DMS114 treated with DMSO at 0.1 percent for 48 hours (cell line): ENCODE measurements at regions not wholly inside any gene's neighbourhood (a gene's known extent, or its start where the extent isn't known, plus 50 kb on each side); places are given as distances from the start of the nearest gene placed in this dataset.

ENCODE experiments used
- DNase-seq: peaks from one replicate; lab custom pipeline; 2025; ENCODE audit not compliant: unreplicated experiment; lab: John Stamatoyannopoulos, UW

DNA sequence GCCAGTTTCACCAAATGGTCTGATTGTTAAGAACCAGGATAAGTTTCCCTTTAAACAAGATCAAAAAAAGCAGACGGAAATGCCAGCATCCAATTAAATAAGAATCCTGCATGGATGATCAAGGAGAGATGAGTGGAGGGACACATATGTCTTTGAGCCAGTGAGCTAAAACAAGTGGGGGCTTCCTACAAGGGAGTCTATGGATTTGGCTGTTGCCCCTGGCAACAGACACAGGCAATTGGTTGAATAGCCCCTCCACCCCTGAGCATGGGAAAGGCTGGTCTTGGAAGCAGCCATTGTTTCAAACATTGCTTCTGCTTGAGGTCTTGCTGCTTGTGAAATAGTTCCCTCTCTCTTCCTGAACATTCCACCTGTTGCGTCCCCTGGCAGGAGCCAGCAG, 374.7 kb upstream of the ERCC4 start:
- DNase-seq = no peak

DNA sequence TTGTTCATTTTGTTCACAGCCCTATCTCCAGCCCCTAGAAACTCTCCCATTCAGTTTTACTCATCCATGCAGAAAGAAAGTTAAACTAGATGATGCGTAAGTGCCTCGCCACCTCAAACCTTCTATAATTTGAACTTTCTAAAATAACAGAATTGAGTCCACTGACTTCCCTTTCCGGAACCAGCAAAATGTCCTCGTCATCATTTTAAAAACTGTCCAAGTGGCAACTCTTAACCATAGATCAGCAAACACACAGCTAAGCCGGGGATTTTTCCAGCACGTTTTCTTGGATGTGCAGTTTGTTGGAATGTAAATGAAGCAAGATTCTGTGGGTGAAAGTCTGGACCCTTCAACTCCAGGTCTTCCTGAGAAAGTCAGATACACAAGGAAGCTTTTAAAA, 369.7 kb upstream of the ERCC4 start:
- DNase-seq = no peak

GRCh38 chr16:13552062-13552959, 367.6 kb upstream of the ERCC4 start:
- DNase-seq = no peak

DNA sequence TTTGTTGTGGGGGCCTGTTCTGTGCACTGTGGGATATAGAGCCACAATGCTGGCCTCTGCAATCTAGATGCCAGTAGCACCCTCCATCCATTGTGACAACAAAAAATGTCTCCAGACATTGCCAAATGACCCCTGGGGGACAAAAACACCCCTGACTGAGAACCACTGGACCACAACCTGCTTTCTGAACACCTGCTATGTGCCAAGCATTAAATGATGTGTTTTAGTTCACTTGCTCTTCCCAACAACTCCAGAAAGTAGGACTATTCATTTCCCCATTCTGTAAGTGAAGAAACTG, 367.0 kb upstream of the ERCC4 start:
- DNase-seq = no peak

- DNase-seq = no peak
These were observed 366.4 kb upstream of the ERCC4 start for GRCh38 chr16:13553453-13553985.

DNA sequence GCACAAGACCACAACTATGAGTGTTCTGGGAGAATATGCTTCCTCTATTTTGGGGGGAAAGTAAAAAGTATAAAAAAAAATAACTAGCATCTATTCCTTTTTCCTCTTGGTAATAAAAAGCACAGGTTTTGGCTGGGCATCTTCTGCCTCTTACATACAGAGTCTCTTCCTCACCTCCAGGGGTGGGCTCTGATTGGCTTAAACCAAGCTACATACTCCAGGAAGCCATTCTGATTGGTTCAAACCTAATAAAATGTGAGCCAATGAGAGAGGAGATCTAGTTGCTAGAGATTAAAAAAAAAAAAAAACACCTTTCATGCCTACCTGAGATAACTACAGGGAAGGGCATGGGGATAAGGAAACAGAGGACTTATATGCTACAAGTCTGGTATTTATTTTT, 365.9 kb upstream of the ERCC4 start:
- DNase-seq = no peak

- DNase-seq = no peak
These were observed 365.3 kb upstream of the ERCC4 start for GRCh38 chr16:13554643-13555042.

DNA sequence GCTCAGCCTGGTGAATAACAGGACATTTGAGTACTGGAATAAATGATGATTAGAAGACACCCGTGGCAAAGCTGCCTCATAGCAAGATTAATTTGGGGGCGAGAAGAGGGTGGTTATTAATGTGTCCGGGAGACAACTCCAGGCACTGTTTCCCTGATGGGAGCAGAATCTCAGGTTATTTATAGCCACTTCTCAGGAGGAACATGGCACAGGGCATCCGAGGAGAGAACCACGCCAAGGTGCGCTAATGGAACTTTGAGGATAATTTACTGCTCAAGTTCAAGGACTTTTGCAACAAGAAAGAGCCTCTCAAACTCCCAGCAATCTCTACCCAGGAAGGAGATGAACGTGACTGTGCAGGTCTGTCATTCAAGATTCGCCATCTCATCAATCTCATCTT, 362.5 kb upstream of the ERCC4 start:
- DNase-seq = no peak

DNA sequence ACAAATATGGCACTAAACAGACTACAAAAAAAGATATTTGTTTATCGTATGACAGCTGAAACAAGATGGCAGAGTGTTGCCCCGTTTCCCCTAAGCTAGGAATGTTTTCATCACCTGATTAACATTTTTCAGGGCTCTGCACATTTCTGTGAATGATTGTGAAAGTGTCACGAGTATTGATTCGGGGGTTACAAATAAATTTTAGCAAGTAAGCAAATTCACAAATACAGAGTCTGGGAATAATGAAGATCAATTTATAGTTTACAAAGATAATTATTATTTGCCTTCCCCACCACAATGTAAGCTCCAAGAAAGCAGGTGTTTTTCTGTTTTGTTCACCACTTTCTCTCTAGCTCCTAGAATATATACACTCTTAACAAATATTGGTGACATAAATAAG, 361.2 kb upstream of the ERCC4 start:
- no peak for DNase-seq

GRCh38 chr16:13559624-13560023, 360.3 kb upstream of the ERCC4 start:
- DNase-seq = no peak

GRCh38 chr16:13560151-13560550, 359.8 kb upstream of the ERCC4 start:
- no peak for DNase-seq

GRCh38 chr16:13561291-13562070, 358.5 kb upstream of the ERCC4 start:
- DNase-seq = no peak

DNA sequence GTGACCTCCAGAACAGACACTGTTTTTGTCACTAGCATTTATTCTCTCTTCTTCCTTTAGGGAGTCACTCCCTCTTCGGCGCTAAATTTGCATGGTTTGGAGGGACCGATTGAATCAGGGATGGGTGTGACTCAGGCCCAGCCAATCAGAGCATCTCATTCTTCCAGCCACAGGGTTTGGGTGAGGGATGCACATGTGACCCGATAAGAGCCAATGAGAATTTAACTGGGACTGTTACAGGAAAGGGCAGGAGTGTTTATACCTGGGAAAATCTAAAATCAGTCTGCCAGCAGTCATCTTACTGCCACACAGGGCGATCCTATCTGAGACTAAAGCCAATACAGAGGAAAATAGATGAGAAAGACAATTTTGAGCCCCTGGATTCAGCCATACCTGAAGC, 351.2 kb upstream of the ERCC4 start:
- no peak for DNase-seq

- DNase-seq = no peak
These were observed 350.0 kb upstream of the ERCC4 start for GRCh38 chr16:13569986-13570385.

GRCh38 chr16:13571036-13571435, 348.9 kb upstream of the ERCC4 start:
- no peak for DNase-seq

DNA sequence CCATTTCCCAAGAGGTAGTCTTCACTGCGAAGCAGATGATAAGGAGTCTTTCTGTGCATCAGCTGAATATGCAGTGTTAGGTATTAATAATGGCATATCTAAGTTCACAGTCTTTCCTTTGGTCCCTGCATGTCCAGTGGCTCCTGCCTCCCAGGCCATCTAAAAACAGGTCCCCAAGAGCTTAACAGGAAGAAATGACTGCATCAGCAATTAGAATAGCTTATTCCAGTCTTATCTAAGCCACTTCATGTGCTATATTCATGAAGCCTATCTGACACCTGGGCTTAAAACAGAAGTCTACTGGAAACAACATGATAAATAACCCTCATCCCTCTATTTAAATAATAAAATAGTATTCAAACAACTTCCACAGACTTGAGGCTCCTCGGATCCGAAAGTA, 346.1 kb upstream of the ERCC4 start:
- no peak for DNase-seq

GRCh38 chr16:13586051-13586450, 333.9 kb upstream of the ERCC4 start:
- DNase-seq = no peak

GRCh38 chr16:13587181-13587580, 332.8 kb upstream of the ERCC4 start:
- DNase-seq = no peak

DNA sequence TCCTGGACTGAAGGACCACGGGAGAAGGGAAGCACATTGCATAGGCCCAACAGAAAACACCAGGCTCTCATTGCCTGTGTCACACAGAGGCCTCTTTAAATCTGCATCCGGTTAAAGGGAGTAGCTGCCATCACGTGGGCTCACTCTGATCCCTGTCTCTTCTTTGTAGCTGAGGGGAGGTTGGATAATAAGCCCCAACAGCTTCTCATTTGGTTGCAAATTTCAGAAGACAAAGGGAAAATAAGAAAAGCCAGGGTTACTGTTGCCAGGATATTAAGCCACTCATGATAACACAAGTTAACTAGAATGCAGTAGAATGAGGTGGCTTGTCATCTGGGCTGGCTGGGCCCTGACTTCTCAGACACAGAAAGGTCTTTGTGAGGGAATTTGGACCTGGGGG, 325.1 kb upstream of the ERCC4 start:
- no peak for DNase-seq

GRCh38 chr16:13606804-13607203, 313.1 kb upstream of the ERCC4 start:
- no peak for DNase-seq

DNA sequence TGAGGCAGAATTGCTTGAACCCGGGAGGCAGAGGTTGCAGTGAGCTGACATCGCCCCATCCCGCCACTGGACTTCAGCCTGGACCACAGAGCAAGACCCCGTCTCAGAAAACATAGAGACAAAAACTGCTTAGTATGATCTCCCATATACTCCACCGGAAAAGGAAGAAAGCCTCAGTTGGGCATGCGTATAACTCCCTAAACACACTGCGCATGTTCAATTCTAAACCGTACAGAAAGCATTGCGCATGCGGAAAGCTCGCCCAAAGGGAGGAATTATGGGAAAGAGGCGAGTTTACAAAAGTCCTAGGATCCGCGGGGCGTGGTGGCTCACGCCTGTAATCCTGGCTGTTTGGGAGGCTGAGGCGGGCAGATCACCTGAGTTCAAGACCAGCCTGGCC, 312.7 kb upstream of the ERCC4 start:
- no peak for DNase-seq

GRCh38 chr16:13611596-13611995, 308.4 kb upstream of the ERCC4 start:
- DNase-seq = no peak
